ENCODE measurements at regions not wholly inside any gene's neighbourhood (a gene's known extent, or its start where the extent isn't known, plus 50 kb on each side); places are given as distances from the start of the nearest gene placed in this dataset.

DNA sequence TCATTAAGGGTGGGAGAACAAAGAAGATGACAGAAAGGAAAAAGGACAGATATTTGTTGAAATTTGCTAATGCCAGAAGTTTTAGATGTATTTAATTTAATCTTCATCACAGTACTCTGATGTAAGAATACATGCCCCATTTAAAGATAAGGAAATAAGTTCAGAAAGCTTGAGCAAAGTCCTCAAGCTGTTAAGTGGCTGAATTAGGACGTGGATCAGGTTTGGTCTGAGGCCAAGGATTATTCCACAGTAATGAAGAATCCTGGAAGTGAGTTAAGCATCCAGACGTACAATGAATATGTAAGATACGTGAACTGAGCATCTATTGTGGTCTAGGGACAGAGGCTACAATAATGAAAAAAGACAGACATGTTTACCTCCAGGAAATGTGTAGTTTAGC is 671.3 kb downstream of the PRELID2 start:
- dilution Hi-C loops (cut with HindIII; ENCODE audit: low sequenced_read_pairs, unreplicated experiment) (no loop called here), in situ Hi-C loops (cut with MboI; ENCODE audit: low sequenced_read_pairs) (no loop called here), intact Hi-C loops (cut with micrococcal nuclease) (no loop called here)
- H4K20me1 ChIP-seq (ENCODE audit: insufficient read depth, low read length): no peaks in the 10 kb centered on the region
- H2AK9ac ChIP-seq (replicated peaks; ENCODE audit: low read depth, low read length, poor library complexity): no peak overlapping the region
- H3K9ac ChIP-seq (ENCODE audit: low read depth, low read length): no peak overlapping the region
- ATAC-seq (ENCODE audit: low read depth) (no peak), DNase-seq (no peak)
- no peak overlapping the region for H2BK15ac ChIP-seq (ENCODE audit: low read depth, low read length)
- no peak for TF ChIP-seq RFX5 (IDR thresholded peaks at IDR 0.05; ENCODE audit: low read depth, low read length)
- no peak for TF ChIP-seq NFE2L2 (IDR thresholded peaks at IDR 0.05; ENCODE audit: low read depth, low read length)
- no peak for TF ChIP-seq MAZ (IDR thresholded peaks at IDR 0.05; ENCODE audit: borderline replicate concordance, low read depth, low read length)
- TF ChIP-seq CHD1 (IDR thresholded peaks at IDR 0.05; ENCODE audit: low read depth, low read length): no peak
- TF ChIP-seq POLR2A (IDR thresholded peaks at IDR 0.05; ENCODE audit: low read depth, low read length): no peak
- TF ChIP-seq FOS (IDR thresholded peaks at IDR 0.05; ENCODE audit: low read depth, low read length): no peak
- TF ChIP-seq RAD21 (IDR thresholded peaks at IDR 0.05; ENCODE audit: low read length): no peak
- no peak for TF ChIP-seq BHLHE40 (IDR thresholded peaks at IDR 0.05; ENCODE audit: low read depth, low read length)
- TF ChIP-seq, protein P1, sequence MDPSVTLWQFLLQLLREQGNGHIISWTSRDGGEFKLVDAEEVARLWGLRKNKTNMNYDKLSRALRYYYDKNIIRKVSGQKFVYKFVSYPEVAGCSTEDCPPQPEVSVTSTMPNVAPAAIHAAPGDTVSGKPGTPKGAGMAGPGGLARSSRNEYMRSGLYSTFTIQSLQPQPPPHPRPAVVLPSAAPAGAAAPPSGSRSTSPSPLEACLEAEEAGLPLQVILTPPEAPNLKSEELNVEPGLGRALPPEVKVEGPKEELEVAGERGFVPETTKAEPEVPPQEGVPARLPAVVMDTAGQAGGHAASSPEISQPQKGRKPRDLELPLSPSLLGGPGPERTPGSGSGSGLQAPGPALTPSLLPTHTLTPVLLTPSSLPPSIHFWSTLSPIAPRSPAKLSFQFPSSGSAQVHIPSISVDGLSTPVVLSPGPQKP (IDR thresholded peaks at IDR 0.05; ENCODE audit: borderline replicate concordance, low read depth, low read length): no peak
- TF ChIP-seq SMC3 (IDR thresholded peaks at IDR 0.05; ENCODE audit: low read depth, low read length): no peak
- TF ChIP-seq MXI1 (IDR thresholded peaks at IDR 0.05; ENCODE audit: borderline replicate concordance, low read depth, low read length): no peak
- TF ChIP-seq RCOR1 (IDR thresholded peaks at IDR 0.05; ENCODE audit: insufficient replicate concordance, low read length): no peak
- TF ChIP-seq, protein P2, sequence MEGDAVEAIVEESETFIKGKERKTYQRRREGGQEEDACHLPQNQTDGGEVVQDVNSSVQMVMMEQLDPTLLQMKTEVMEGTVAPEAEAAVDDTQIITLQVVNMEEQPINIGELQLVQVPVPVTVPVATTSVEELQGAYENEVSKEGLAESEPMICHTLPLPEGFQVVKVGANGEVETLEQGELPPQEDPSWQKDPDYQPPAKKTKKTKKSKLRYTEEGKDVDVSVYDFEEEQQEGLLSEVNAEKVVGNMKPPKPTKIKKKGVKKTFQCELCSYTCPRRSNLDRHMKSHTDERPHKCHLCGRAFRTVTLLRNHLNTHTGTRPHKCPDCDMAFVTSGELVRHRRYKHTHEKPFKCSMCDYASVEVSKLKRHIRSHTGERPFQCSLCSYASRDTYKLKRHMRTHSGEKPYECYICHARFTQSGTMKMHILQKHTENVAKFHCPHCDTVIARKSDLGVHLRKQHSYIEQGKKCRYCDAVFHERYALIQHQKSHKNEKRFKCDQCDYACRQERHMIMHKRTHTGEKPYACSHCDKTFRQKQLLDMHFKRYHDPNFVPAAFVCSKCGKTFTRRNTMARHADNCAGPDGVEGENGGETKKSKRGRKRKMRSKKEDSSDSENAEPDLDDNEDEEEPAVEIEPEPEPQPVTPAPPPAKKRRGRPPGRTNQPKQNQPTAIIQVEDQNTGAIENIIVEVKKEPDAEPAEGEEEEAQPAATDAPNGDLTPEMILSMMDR (conservative IDR thresholded peaks at IDR 0.05; ENCODE audit: low read depth, low read length): no peak
- no peak for TF ChIP-seq MAFK (IDR thresholded peaks at IDR 0.05; ENCODE audit: low read depth, low read length)
- no peak for TF ChIP-seq CEBPB (IDR thresholded peaks at IDR 0.05; ENCODE audit: low read depth, low read length)
- TF ChIP-seq, protein P3, sequence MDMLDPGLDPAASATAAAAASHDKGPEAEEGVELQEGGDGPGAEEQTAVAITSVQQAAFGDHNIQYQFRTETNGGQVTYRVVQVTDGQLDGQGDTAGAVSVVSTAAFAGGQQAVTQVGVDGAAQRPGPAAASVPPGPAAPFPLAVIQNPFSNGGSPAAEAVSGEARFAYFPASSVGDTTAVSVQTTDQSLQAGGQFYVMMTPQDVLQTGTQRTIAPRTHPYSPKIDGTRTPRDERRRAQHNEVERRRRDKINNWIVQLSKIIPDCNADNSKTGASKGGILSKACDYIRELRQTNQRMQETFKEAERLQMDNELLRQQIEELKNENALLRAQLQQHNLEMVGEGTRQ (IDR thresholded peaks at IDR 0.05; ENCODE audit: low read depth, low read length): no peak
- no peak overlapping the region for H4K8ac ChIP-seq (ENCODE audit: low read depth in 2 of 2, low read length in 2 of 2)
- no peaks in the 10 kb centered on the region for H3K36me3 ChIP-seq (ENCODE audit: control insufficient read depth, insufficient read depth, low read length)
- H3K27ac ChIP-seq (ENCODE audit: insufficient read depth, low read length): no peak overlapping the region
- no peak overlapping the region for H2BK120ac ChIP-seq (ENCODE audit: low read depth, low read length)
- no peak overlapping the region for H2AK5ac ChIP-seq (ENCODE audit: low read depth, low read length)
- no peak overlapping the region for H3K4ac ChIP-seq (ENCODE audit: low read depth, low read length)
- H3K4me3 ChIP-seq (ENCODE audit: insufficient read depth, low read depth, low read length): no peak overlapping the region
- no peak overlapping the region for H4K5ac ChIP-seq (ENCODE audit: low read depth, low read length)
- H2AFZ ChIP-seq (replicated peaks; ENCODE audit: low read length, poor library complexity): no peak overlapping the region
- no peaks in the 10 kb centered on the region for H3K27me3 ChIP-seq (ENCODE audit: control insufficient read depth, insufficient read depth, low read length)
- POLR2A ChIA-PET (ENCODE audit: unreplicated experiment): no interaction called here
- H3K4me2 ChIP-seq (ENCODE audit: low read depth, low read length): no peak overlapping the region
- no peak overlapping the region for H3K56ac ChIP-seq (ENCODE audit: extremely low read depth, insufficient read depth, low read length)
- no peak overlapping the region for H4K91ac ChIP-seq (ENCODE audit: insufficient read depth, low read depth, low read length)
- H3K79me1 ChIP-seq (ENCODE audit: low read depth in 1 of 2, low read length in 2 of 2): no peaks in the 10 kb centered on the region
- no peak overlapping the region for H3K18ac ChIP-seq (ENCODE audit: low read depth, low read length)
- no TSS peak for BruUV-seq (replicated peaks)
- CTCF ChIA-PET: no interaction called here
- H3K23ac ChIP-seq (ENCODE audit: low read depth, low read length): no peak overlapping the region
- no peaks in the 10 kb centered on the region for H3K9me3 ChIP-seq (ENCODE audit: control insufficient read depth, insufficient read depth, low read length)
- H2BK20ac ChIP-seq (ENCODE audit: low read depth, low read length): no peak overlapping the region
- no peak overlapping the region for H2BK5ac ChIP-seq (ENCODE audit: low read depth, low read length, poor library complexity, severe bottlenecking)
- H3K4me1 ChIP-seq (ENCODE audit: control insufficient read depth, insufficient read depth, low read length): no peaks in the 10 kb centered on the region
- WGBS, 2 experiments (ENCODE audit: extremely low coverage in 2 of 2, insufficient read length in 1 of 2): 82% methylated on average over 3 of the region's 3 CpGs; no CpG with 5 or more reads in 1 of the 2 experiments
- H3K9me1 ChIP-seq (ENCODE audit: insufficient read depth, low read length): no peaks in the 10 kb centered on the region
- no peak overlapping the region for H3K14ac ChIP-seq (replicated peaks; ENCODE audit: low read depth, low read length)

All from IMR-90 (cell line).